ENCODE measurements at regions not wholly inside any gene's neighbourhood (a gene's known extent, or its start where the extent isn't known, plus 50 kb on each side); places are given as distances from the start of the nearest gene placed in this dataset.

DNA sequence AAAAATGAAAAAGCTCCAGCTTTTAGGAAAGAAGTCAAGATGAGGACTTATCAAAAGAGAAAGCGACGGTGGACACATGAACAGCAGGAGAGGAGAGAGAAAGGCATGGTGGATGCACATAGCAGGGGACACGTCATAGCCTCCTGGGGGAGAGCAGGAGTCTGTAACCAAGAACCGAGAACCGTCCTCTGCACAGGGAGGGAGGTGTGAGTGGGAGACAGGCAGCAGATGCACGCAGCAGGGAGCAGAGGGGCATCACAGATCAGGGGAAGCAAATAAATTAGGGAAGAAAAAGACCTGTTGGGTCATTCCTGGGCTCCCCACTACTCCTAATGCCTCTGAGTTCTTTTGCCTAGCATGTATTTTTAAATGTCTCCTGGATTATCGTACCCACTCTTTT, 138.1 kb upstream of the RMST start:
- Histone ChIP-seq H3K36me3 (ENCODE audit: control insufficient read depth in 1 of 2, insufficient read depth in 2 of 2, low read depth in 1 of 2, low read length in 2 of 2) (no peaks in the 10 kb centered on the region), H3K4me1 (ENCODE audit: control insufficient read depth, insufficient read depth, low read depth, low read length) (peaks cover 4% of the 10 kb centered on the region), H2BK12ac (ENCODE audit: low read length in 2 of 2) (no peak overlapping the region), H3K27ac (ENCODE audit: low read length, poor library complexity, severe bottlenecking) (no peak overlapping the region), H2AK5ac (ENCODE audit: low read length, severe bottlenecking) (no peak overlapping the region), H3K23ac (ENCODE audit: low read length in 2 of 2) (no peak overlapping the region), H3K9me3 (ENCODE audit: control insufficient read depth, low read length) (no peaks in the 10 kb centered on the region), H2BK120ac (ENCODE audit: low read depth, low read length) (no peak overlapping the region), H3K14ac (ENCODE audit: low read length in 2 of 2) (no peak overlapping the region), H3K18ac (ENCODE audit: low read depth in 1 of 2, low read length in 2 of 2) (no peak overlapping the region), H2AFZ (ENCODE audit: low read depth, low read length) (no peak overlapping the region), H3K4me2 (ENCODE audit: low read length, poor library complexity, severe bottlenecking) (peak overlapping the region; percentile 20), H3K79me1 (replicated peaks; ENCODE audit: low read length, poor library complexity, severe bottlenecking) (no peaks in the 10 kb centered on the region), H3K4ac (ENCODE audit: low read depth in 1 of 2, low read length in 2 of 2) (no peak overlapping the region), H2BK15ac (ENCODE audit: low read depth, poor library complexity, severe bottlenecking) (no peak overlapping the region), H3K27me3 (ENCODE audit: control insufficient read depth in 1 of 2, insufficient read depth in 1 of 2, low read length in 2 of 2) (peaks cover 4 to 8% of the 10 kb centered on the region in 2 experiments), H4K91ac (ENCODE audit: low read length) (no peak overlapping the region), H3K4me3 (ENCODE audit: insufficient read depth in 1 of 2, low read depth in 1 of 2, low read length in 2 of 2) (no peak overlapping the region), H2BK5ac (ENCODE audit: low read depth, low read length, poor library complexity, severe bottlenecking) (no peak overlapping the region), H3K9ac (ENCODE audit: low read length) (no peak overlapping the region), H4K8ac (ENCODE audit: low read length) (no peak overlapping the region)
- no peak for DNase-seq
- WGBS, result 67% methylated on average over 6 of the region's 7 CpGs

DNA sequence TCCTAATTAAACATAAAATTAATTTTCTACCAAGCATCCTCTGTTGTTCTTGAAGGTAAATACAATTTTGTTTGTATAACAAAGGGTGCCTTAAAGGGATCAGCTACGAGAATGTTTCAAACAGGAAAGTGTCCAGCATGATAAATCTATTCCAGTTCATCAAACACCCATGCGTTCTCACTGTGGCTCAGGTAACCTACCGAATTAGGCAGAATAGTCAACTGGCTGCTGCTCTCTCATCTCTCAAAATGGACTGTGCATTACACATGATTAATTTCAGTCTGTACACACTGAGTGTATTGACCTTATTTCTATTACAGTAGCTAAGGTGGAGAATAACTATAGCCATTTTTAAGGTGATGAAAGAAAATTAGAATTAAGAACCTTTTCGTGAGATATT, 127.5 kb upstream of the RMST start:
- Histone ChIP-seq H3K4me1 (ENCODE audit: control insufficient read depth, insufficient read depth, low read depth, low read length) (no peaks in the 10 kb centered on the region), H3K14ac (ENCODE audit: low read length in 2 of 2) (no peak overlapping the region)

DNA sequence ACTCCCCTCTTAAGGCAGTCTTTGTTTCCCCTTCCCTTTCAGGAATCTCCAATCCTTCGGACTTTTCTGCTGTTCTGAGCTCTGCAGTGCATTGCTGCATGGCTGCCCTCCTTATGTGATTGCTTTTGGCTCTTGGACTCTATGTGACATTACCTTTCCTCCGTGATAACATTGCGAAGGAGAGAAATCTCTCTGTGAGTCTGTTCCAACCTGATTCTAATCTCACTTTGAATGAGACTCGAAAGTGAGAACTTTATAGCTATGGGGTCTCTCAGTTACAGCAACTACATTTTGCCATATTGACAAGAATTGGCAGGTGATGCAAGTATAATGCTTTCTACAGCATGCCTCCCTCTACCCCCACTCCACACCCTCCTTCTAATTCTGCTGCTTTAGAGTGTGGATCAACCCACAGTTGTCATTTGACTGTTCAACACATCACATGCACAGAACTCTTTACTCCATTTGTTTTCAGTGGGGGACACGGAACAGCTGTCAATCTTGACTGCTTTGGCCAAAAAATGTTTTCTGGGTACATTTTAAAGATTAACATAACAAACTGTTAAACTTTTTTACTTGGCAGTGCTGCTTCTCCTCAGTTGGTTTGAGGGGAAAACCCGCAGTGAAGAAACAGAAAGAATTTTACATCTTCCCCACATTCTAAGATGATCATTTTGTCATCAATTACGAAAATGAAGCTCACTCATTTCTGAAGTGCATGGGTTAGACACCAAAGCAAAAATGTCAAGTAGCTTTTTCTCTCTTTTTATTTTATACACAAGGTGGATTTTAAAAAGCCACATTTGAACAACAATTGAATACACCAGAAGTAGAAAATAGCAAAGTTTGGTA, 125.5 kb upstream of the RMST start:
- Histone ChIP-seq H3K4me1 (ENCODE audit: control insufficient read depth, insufficient read depth, low read depth, low read length) (no peaks in the 10 kb centered on the region), H3K36me3 (ENCODE audit: control insufficient read depth in 1 of 2, insufficient read depth in 2 of 2, low read depth in 1 of 2, low read length in 2 of 2) (no peaks in the 10 kb centered on the region), H3K27me3 (ENCODE audit: control insufficient read depth in 1 of 2, insufficient read depth in 1 of 2, low read length in 2 of 2) (peaks cover 0 to 5% of the 10 kb centered on the region in 2 experiments), H2AFZ (ENCODE audit: low read depth, low read length) (no peak overlapping the region), H3K14ac (ENCODE audit: low read length in 2 of 2) (no peak overlapping the region), H3K4ac (ENCODE audit: low read depth in 1 of 2, low read length in 2 of 2) (no peak overlapping the region), H2BK5ac (ENCODE audit: low read depth, low read length, poor library complexity, severe bottlenecking) (no peak overlapping the region), H3K23ac (ENCODE audit: low read length in 2 of 2) (no peak overlapping the region), H3K4me3 (ENCODE audit: insufficient read depth in 1 of 2, low read depth in 1 of 2, low read length in 2 of 2) (no peak overlapping the region), H2BK12ac (ENCODE audit: low read length in 2 of 2) (no peak overlapping the region), H4K8ac (ENCODE audit: low read length) (no peak overlapping the region), H3K9ac (ENCODE audit: low read length) (no peak overlapping the region), H2BK120ac (ENCODE audit: low read depth, low read length) (no peak overlapping the region), H3K18ac (ENCODE audit: low read depth in 1 of 2, low read length in 2 of 2) (no peak overlapping the region), H3K27ac (ENCODE audit: low read length, poor library complexity, severe bottlenecking) (no peak overlapping the region), H3K79me1 (replicated peaks; ENCODE audit: low read length, poor library complexity, severe bottlenecking) (no peaks in the 10 kb centered on the region), H2BK15ac (ENCODE audit: low read depth, poor library complexity, severe bottlenecking) (no peak overlapping the region), H2AK5ac (ENCODE audit: low read length, severe bottlenecking) (no peak overlapping the region), H3K4me2 (ENCODE audit: low read length, poor library complexity, severe bottlenecking) (no peak overlapping the region), H3K9me3 (ENCODE audit: control insufficient read depth, low read length) (no peaks in the 10 kb centered on the region), H4K91ac (ENCODE audit: low read length) (no peak overlapping the region)
- DNase-seq, result no peak
- WGBS, result 64% methylated on average over 6 of the region's 7 CpGs

More for the DNA sequence above, 127.5 kb upstream of the RMST start:
- H3K4me2 ChIP-seq (ENCODE audit: low read length, poor library complexity, severe bottlenecking), result no peak overlapping the region
- H3K9ac ChIP-seq (ENCODE audit: low read length), result no peak overlapping the region
- H2AFZ ChIP-seq (ENCODE audit: low read depth, low read length), result no peak overlapping the region
- H2BK5ac ChIP-seq (ENCODE audit: low read depth, low read length, poor library complexity, severe bottlenecking), result no peak overlapping the region
- H3K27me3 ChIP-seq (ENCODE audit: control insufficient read depth in 1 of 2, insufficient read depth in 1 of 2, low read length in 2 of 2), result peaks cover 0 to 5% of the 10 kb centered on the region in 2 experiments
- no peak overlapping the region for H2BK15ac ChIP-seq (ENCODE audit: low read depth, poor library complexity, severe bottlenecking)
- no peak overlapping the region for H2BK12ac ChIP-seq (ENCODE audit: low read length in 2 of 2)
- no peak overlapping the region for H2AK5ac ChIP-seq (ENCODE audit: low read length, severe bottlenecking)
- no peak overlapping the region for H4K8ac ChIP-seq (ENCODE audit: low read length)
- H3K18ac ChIP-seq (ENCODE audit: low read depth in 1 of 2, low read length in 2 of 2), result no peak overlapping the region
- no peak overlapping the region for H4K91ac ChIP-seq (ENCODE audit: low read length)
- no peak overlapping the region for H3K4me3 ChIP-seq (ENCODE audit: insufficient read depth in 1 of 2, low read depth in 1 of 2, low read length in 2 of 2)
- H3K4ac ChIP-seq (ENCODE audit: low read depth in 1 of 2, low read length in 2 of 2), result no peak overlapping the region
- no peaks in the 10 kb centered on the region for H3K9me3 ChIP-seq (ENCODE audit: control insufficient read depth, low read length)
- no peaks in the 10 kb centered on the region for H3K79me1 ChIP-seq (replicated peaks; ENCODE audit: low read length, poor library complexity, severe bottlenecking)
- H2BK120ac ChIP-seq (ENCODE audit: low read depth, low read length), result no peak overlapping the region
- DNase-seq, result no peak
- H3K27ac ChIP-seq (ENCODE audit: low read length, poor library complexity, severe bottlenecking), result no peak overlapping the region
- no peaks in the 10 kb centered on the region for H3K36me3 ChIP-seq (ENCODE audit: control insufficient read depth in 1 of 2, insufficient read depth in 2 of 2, low read depth in 1 of 2, low read length in 2 of 2)
- no peak overlapping the region for H3K23ac ChIP-seq (ENCODE audit: low read length in 2 of 2)
- WGBS, result 74% methylated on average over 3 of the region's 4 CpGs

DNA sequence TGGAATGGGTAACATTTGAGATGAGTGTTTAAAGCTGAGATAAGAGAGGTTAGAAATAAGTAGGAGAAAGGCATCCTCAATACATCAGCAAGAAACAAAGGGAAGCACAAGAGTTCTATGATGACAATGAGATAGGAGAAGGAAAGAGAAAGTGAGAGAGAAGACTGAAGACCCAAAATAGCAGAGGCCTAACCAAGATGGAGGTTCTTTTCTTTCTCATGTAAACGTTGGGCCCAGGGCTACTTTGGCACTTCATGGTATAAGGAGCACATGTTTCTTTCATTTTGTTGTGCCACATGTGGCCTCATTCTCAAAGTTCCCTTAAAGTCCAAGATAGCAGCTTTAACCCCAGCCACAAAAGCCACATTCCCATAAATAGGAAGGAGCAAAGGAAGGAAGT, 120.5 kb upstream of the RMST start:
- Histone ChIP-seq H3K4ac (ENCODE audit: low read depth in 1 of 2, low read length in 2 of 2) (no peak overlapping the region), H2BK5ac (ENCODE audit: low read depth, low read length, poor library complexity, severe bottlenecking) (no peak overlapping the region), H3K27ac (ENCODE audit: low read length, poor library complexity, severe bottlenecking) (no peak overlapping the region), H4K8ac (ENCODE audit: low read length) (no peak overlapping the region), H3K18ac (ENCODE audit: low read depth in 1 of 2, low read length in 2 of 2) (no peak overlapping the region), H2AFZ (ENCODE audit: low read depth, low read length) (no peak overlapping the region), H3K36me3 (ENCODE audit: control insufficient read depth in 1 of 2, insufficient read depth in 2 of 2, low read depth in 1 of 2, low read length in 2 of 2) (no peaks in the 10 kb centered on the region), H3K9ac (ENCODE audit: low read length) (no peak overlapping the region), H3K14ac (ENCODE audit: low read length in 2 of 2) (no peak overlapping the region), H3K4me3 (ENCODE audit: insufficient read depth in 1 of 2, low read depth in 1 of 2, low read length in 2 of 2) (no peak overlapping the region), H2BK120ac (ENCODE audit: low read depth, low read length) (no peak overlapping the region), H2BK15ac (ENCODE audit: low read depth, poor library complexity, severe bottlenecking) (no peak overlapping the region), H4K91ac (ENCODE audit: low read length) (no peak overlapping the region), H2AK5ac (ENCODE audit: low read length, severe bottlenecking) (no peak overlapping the region), H2BK12ac (ENCODE audit: low read length in 2 of 2) (no peak overlapping the region), H3K23ac (ENCODE audit: low read length in 2 of 2) (no peak overlapping the region), H3K4me1 (ENCODE audit: control insufficient read depth, insufficient read depth, low read depth, low read length) (no peaks in the 10 kb centered on the region), H3K4me2 (ENCODE audit: low read length, poor library complexity, severe bottlenecking) (no peak overlapping the region), H3K27me3 (ENCODE audit: control insufficient read depth in 1 of 2, insufficient read depth in 1 of 2, low read length in 2 of 2) (no peaks in the 10 kb centered on the region), H3K79me1 (replicated peaks; ENCODE audit: low read length, poor library complexity, severe bottlenecking) (no peaks in the 10 kb centered on the region), H3K9me3 (ENCODE audit: control insufficient read depth, low read length) (no peaks in the 10 kb centered on the region)
- DNase-seq, result no peak
- WGBS, result 43% methylated on average over 1 of the region's 1 CpG
